ENCODE measurements at regions not wholly inside any gene's neighbourhood (a gene's known extent, or its start where the extent isn't known, plus 50 kb on each side); places are given as distances from the start of the nearest gene placed in this dataset.

DNA sequence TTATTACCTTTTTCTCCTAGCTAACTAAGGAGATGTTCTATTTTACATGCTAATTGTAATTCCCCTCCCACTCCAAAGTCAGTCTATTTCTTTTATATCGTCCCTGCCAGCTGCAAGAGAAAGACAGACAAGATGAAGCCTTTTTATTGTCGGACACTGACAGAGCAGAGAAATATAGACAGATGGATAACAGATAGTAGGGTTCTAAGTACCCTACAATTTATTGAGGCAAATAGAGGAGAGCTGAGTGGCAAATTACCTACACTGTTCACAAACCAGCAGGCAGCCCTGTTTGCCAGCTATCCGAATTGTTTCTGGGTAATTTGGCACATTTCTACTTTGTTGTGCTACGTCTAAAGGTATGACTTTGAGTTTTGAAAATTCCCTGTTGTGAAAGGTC is 392.3 kb upstream of the ZNF717 start:
- no peak overlapping the region for H3K4me3 ChIP-seq (ENCODE audit: low read depth, low read length)
- DNase-seq (ENCODE audit: low read depth), result no peak
- TF ChIP-seq CTCF (conservative IDR thresholded peaks at IDR 0.05; ENCODE audit: low read depth, low read length), result no peak

DNA sequence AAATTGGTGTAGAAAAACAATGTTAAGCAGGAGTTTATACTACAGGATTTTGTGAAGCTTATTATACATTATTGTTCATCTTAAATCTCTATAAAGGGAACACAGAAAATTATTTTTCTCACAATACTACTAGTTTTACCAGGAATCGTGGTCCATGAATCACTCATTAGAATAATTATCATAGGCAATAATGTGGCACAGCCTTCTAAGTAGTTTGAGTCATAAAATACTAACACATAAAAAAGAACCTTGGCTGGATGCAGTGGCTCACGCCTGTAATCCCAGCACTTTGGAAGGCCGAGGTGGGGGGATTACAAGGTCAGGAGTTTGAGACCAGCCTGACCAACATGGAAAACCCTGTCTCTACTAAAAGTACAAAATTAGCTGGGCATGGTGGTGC is 393.1 kb upstream of the ZNF717 start:
- DNase-seq (ENCODE audit: low read depth), result no peak
- TF ChIP-seq CTCF (conservative IDR thresholded peaks at IDR 0.05; ENCODE audit: low read depth, low read length), result no peak
- H3K4me3 ChIP-seq (ENCODE audit: low read depth, low read length), result no peak overlapping the region

DNA sequence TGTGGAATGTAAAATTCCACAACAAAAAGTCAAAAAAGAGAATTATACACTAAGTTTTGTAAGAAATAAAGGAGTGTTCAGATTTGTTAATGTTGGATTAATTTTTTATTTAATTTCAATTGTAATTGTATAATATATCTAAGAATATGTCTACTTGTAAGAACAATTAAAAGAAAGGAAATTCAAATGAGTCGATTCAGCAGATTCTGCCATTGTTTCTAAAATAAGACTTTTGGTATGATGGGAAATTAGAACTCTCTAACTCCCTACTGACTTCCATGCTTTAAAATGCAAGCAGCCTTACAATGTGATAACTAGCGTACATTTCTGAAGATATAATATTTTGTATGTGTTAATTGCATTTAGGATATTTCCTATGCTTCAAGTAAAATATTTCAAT is 395.9 kb upstream of the ZNF717 start:
- no peak for DNase-seq (ENCODE audit: low read depth)
- no peak overlapping the region for H3K4me3 ChIP-seq (ENCODE audit: low read depth, low read length)
- TF ChIP-seq CTCF (conservative IDR thresholded peaks at IDR 0.05; ENCODE audit: low read depth, low read length), result no peak

GRCh38 chr3:76198086-76198485 is 412.7 kb upstream of the ZNF717 start:
- no peak for TF ChIP-seq CTCF (conservative IDR thresholded peaks at IDR 0.05; ENCODE audit: low read depth, low read length)
- no peak for DNase-seq (ENCODE audit: low read depth)
- no peak overlapping the region for H3K4me3 ChIP-seq (ENCODE audit: low read depth, low read length)

DNA sequence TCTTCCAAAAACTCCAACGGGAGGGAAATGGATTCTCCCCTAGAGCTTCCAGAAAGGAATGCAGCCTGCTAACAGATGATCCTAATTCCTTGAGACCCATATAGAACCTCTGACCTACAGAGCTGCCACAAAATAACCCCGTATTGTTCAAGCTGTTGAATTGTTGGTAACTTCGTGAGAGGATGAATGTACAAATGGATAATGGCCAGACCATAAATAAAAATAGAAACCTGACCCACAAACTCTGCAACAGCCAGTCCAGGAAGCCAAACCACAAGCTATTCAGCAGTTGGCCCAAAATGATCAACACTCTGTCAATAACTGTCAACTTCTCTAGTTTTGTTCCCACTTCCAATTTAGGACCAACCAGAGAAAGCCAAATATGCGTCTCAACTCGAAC is 414.0 kb upstream of the ZNF717 start:
- H3K4me3 ChIP-seq (ENCODE audit: low read depth, low read length), result no peak overlapping the region
- no peak for TF ChIP-seq CTCF (conservative IDR thresholded peaks at IDR 0.05; ENCODE audit: low read depth, low read length)
- DNase-seq (ENCODE audit: low read depth), result no peak

DNA sequence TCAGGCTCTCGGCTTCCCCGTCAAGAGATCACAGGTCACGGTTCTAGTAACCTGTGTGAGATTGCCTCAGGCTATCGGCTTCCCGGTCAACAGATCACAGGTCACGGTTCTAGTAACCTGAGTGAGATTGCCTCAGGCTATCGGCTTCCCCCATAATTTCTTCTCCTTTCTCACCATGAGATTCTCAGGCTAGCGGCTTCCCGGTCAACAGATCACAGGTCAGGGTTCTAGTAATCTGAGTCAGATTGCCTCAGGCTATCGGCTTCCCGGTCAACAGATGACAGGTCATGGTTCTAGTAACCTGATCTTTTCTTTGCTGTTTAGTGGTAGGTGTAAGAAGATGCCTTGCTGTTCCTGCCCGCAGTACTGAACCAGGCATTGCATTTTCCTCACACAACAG is 418.2 kb upstream of the ZNF717 start:
- TF ChIP-seq CTCF (conservative IDR thresholded peaks at IDR 0.05; ENCODE audit: low read depth, low read length), result no peak
- no peak overlapping the region for H3K4me3 ChIP-seq (ENCODE audit: low read depth, low read length)
- no peak for DNase-seq (ENCODE audit: low read depth)

DNA sequence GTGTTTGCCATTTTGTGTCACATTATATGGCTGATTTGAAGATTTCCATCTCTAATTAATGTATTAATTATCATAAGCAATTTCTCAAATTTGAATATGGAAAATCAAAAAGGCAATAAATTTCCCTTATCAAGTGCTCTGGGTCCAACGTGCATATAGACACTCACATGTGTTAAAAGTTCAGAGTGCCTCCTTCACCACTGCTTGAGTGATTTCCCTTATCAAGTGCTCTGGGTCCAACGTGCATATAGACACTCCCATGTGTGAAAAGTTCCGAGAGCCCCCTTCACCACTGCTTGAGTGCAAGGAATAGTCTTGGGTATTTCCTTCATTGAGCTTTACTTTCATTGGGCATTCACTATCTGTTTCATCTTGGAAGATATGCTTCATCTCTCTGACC is 421.0 kb upstream of the ZNF717 start:
- no peak overlapping the region for H3K4me3 ChIP-seq (ENCODE audit: low read depth, low read length)
- DNase-seq (ENCODE audit: low read depth), result no peak
- no peak for TF ChIP-seq CTCF (conservative IDR thresholded peaks at IDR 0.05; ENCODE audit: low read depth, low read length)
